ENCODE measurements at regions not wholly inside any gene's neighbourhood (a gene's known extent, or its start where the extent isn't known, plus 50 kb on each side); places are given as distances from the start of the nearest gene placed in this dataset.

DNA sequence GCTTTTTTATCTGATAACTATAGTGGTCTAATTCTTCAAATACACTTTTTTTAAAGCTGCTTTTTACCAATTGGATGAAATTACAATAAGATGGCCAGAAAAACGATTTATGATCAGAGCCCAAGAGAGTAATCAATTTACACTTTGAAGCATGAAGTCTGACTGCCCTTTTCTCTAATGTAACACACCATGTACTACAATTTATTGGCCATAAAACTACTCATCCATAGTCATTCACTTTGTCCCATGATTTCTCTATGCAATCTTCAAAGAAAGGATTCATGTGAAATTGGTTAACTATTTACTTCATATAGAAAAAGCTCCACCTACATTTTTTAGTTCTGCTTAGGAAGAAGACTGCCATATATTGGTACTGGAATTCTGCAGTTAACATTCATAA, 73.6 kb upstream of the CAST start:
- no peak for DNase-seq (ENCODE audit: low read depth)

- no peak for DNase-seq (ENCODE audit: low read depth)
Observed at GRCh38 chr5:96590796-96591195, 71.4 kb upstream of the CAST start.

- DNase-seq (ENCODE audit: low read depth) = no peak
Observed at GRCh38 chr5:96595300-96596090, 66.7 kb upstream of the CAST start.

- no peak for DNase-seq (ENCODE audit: low read depth)
Observed at GRCh38 chr5:96597438-96598020, 64.6 kb upstream of the CAST start.

GRCh38 chr5:96601200-96601599, 61.0 kb upstream of the CAST start:
- DNase-seq (ENCODE audit: low read depth) = no peak

- DNase-seq (ENCODE audit: low read depth) = peak; percentile 4
Observed at GRCh38 chr5:96601715-96602244, 60.4 kb upstream of the CAST start.

DNA sequence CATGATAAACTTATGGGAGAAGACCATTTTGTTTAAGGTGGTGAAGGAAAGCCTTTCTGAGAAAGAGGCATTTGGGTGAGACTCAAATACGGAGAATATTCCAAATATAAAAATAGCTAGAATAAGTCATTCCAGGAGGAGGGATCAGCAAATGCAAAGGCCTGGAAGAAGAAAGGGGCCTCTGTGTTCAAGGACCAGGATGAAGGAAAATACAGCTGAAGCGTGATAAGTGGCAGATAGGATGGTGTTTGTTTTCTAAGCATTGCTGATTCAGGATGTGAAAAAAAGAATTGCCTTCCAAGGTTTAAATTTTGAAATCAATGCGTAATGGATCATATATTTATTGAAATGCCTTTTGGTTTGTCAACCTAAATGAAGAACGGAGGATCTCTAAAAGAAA, 59.4 kb upstream of the CAST start:
- DNase-seq (ENCODE audit: low read depth) = no peak

DNA sequence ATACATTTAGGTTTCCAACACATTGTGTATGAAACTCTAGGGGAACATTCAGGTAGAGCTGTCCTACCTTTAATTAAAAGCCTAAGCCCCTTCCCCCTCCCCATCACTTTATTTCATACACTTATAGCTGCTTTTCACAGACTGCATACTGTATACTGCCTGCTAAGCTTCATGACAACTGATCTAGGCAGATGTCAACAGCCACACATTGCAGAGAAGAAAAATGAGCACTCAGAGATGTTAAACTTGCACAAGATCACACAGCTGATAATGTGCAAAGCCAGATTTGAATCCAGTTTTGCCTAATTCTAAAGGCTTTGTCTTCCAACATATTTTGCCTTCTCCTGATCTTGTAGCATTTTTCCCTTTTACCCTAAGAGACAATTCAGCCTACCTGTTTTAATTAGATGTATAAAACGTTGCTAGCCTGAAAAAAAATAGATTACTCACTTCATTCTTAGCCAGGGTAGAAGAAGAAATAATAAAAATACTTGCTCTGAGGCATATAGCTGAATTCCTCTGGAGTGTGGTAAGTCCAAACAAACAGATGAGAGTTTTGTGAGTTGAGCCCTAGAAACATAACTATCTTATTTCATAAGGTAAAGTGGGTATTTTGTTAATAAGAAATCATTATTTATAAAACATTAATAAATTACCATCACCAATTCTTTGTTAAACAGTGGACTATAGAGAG, 56.9 kb upstream of the CAST start:
- no peak for DNase-seq (ENCODE audit: low read depth)

DNA sequence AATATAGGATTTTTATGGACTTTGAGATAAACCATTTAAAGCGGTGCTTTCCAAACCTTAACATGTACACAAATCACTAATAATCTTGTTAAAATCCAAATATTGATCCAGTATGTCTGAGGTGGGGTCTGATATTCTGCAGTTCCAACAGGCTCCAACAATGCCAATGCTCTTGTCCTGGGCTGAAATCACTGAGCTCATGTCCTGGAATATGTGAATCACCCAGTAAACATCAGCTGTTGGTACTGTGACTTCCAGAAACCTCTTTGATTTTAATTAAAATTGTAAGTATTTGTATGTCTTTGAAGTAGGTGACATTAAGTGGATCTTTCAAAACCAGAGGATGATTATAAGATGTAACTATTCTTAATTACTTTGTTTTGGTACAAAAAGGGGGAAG, 52.8 kb upstream of the CAST start:
- DNase-seq (ENCODE audit: low read depth) = no peak

DNA sequence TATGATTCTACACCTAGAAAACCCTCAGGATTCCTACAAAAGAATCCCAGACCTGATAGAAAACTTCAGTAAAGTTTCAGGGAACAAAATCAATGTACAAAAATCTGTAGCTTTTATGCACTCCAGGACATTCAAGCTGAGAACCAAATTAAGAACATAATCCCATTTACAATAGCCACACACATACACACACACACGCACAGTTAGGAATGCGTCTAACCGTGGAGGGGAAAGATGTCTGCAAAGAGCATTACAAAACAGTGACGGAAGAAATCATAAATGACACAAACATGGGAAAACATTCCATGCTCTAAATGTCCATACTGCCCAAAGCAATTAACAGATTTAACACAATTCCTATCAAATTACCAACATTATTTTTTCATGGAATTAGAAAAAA, 51.4 kb upstream of the CAST start:
- DNase-seq (ENCODE audit: low read depth) = no peak

- no peak for DNase-seq (ENCODE audit: low read depth)
Observed at GRCh38 chr5:96611946-96612345, 50.2 kb upstream of the CAST start.
